B cell (primary cell): ENCODE measurements at regions not wholly inside any gene's neighbourhood (a gene's known extent, or its start where the extent isn't known, plus 50 kb on each side); places are given as distances from the start of the nearest gene placed in this dataset.

Source experiments
- EZH2 ChIP-seq: IDR thresholded peaks from 2 replicates; pipeline ENCODE4 v1.6.1; 2012; ENCODE audit warnings: borderline replicate concordance, low read depth, mild to moderate bottlenecking, moderate library complexity, low read length; ENCODE audit not compliant: insufficient read depth, poor library complexity, severe bottlenecking
- TF ChIP-seq, protein P1 (sequence below): fragments of 200-600 bp; IDR thresholded peaks from one replicate; pipeline ENCODE4 v1.8.0; 2022; ENCODE audit warnings: antibody characterized with exemption, mild to moderate bottlenecking

- no peak for TF ChIP-seq EZH2
- TF ChIP-seq, protein P1, sequence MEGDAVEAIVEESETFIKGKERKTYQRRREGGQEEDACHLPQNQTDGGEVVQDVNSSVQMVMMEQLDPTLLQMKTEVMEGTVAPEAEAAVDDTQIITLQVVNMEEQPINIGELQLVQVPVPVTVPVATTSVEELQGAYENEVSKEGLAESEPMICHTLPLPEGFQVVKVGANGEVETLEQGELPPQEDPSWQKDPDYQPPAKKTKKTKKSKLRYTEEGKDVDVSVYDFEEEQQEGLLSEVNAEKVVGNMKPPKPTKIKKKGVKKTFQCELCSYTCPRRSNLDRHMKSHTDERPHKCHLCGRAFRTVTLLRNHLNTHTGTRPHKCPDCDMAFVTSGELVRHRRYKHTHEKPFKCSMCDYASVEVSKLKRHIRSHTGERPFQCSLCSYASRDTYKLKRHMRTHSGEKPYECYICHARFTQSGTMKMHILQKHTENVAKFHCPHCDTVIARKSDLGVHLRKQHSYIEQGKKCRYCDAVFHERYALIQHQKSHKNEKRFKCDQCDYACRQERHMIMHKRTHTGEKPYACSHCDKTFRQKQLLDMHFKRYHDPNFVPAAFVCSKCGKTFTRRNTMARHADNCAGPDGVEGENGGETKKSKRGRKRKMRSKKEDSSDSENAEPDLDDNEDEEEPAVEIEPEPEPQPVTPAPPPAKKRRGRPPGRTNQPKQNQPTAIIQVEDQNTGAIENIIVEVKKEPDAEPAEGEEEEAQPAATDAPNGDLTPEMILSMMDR = no peak
Measured at GRCh38 chr4:179071131-179071530, 1628.9 kb upstream of the AGA start.
